GM18907 (cell line): ENCODE measurements at regions not wholly inside any gene's neighbourhood (a gene's known extent, or its start where the extent isn't known, plus 50 kb on each side); places are given as distances from the start of the nearest gene placed in this dataset.
A peak's percentile ranks its signal among the peaks of the same experiment; 100 is the strongest.
"Not testable (repeated sequence)": the region's sequence is repeated elsewhere in the genome, so short reads cannot be mapped to it uniquely, and the experiment has no call there.

Experiments
- ATAC-seq: cut with Tn5 transposase; IDR thresholded peaks from one replicate; pipeline ENCODE4 v1.9.1; 2021; ENCODE audit warnings: mild to moderate bottlenecking, moderate library complexity; ENCODE audit not compliant: unreplicated experiment

DNA sequence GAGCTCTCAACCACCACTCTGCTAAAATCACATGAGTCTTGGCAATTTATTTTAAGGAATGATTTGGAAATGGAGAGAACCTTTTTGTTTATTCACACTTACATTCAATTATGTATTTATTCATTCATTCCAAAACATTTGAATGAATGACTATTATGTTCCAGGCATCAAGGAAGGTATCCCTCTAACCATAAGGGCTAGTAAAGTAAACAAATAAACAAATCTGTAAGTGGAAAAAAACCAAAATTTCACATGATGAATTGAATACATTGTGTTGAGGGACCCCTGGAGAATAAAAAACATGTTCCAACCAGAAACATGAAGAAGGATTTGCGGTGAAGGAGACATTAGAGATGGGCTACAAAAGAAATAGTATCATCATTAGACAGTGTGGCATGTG is 677.8 kb downstream of the TOX3 start:
- ATAC-seq: no peak

DNA sequence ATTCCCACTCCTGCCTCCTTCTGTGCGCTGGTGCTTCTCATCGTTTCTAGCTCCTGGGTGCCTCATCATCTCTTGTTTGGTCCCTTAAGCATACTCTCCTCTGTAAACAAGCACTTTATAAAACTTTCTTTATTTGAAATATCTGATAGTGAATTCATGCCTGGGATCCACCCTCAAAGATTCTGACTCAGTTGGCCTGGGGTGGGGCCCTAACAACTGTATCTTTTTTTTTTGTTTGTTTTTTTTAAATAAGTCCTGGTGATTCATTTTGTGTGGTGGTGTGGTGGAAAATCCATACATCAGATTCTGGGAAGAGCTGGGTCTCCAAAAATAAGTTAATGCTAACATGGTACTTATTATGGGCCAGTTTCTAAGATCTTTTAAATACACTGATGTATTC is 678.3 kb downstream of the TOX3 start:
- no peak for ATAC-seq

DNA sequence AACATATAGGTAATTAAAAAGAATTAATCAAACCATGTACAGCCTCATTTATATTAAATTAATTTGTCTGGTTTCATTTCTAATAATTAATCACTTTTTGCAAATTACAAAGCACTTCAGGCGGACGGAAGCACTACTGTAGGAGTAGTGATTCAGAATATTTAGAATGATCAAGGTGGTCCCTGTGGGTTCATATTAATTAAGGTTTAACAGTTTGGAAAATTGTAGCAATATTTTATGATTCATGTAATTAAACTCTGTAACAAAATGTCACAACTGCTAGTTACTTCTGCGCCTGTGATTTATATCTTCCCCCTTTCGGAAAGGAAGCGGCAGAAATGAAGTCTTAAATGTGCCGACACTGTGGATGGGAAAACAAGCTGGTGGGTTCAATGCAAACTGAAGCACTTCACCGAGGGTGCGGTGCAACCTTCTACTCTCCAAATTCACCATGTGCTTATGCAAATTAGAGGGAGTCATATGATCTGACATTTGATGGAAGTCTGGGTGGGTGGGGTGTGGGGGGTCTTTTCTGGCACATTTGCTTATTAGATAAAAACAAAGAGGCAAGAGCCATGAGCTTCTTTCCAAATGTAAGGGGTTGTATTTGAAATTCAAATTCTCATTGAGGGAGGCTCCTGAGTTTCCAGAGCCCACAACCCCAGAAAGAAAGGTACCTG is 679.4 kb downstream of the TOX3 start:
- no peak for ATAC-seq

DNA sequence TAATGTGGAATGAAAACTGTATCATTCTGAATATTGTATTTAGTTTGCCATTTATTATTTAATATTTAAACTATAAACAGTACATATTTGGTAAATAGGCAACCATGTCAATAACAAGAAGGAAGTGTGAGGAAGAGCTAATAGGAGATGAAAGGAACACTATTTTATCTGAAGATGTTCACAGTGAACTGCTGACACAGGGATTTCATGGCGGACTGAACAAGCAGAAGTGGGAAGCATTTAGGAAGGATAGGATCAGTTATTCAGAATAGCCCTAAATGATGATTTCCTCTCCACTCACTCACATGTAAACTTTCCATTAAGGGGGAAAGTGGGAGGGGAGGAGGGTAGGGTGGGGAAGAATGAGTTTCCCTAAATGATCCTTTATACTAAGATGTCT is 682.4 kb downstream of the TOX3 start:
- no peak for ATAC-seq

DNA sequence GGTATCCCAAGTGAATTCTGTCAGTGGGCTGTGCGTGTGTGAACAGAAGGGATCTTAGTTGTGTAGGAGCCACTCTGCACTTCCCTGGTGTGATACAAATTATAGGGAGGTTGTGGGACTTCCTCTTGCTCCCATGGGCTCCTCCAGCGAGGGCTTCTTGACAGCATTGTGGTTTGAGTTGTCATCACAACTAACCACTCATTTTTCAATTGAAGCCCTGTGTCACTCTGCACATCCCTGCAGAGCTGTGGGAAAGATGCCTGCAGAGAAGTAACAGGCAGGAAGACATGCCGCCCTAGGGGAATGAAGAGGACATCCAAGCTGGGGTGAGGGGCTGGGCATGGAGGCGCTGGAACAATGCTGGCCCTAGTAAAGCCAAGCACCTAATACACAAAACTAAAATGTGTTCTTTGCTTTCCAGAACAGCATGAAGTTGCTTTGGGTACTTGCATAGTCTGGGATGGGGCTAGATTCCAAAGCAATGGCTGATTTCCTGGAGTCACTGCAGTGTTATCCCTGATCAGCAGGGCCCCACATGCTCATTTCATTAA is 692.5 kb downstream of the TOX3 start:
- ATAC-seq: no peak

DNA sequence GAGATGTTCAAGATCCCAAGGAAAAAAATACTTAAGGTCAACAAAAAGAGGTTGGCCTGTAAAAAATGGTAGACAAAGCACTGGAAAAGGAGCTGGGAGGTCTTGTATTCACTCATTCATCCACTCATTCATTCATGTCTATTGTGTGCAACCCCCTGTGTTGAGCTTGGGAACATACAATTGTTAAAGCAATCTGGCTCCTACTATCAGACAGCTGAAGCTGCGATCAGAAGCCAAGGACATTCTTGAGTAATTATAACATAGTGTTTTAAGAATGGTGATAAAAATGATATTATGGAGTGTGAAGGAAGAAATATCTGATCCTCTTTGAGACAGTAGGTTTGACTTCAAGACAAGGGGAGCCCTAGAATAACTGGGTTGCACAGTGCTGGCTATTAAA is 693.4 kb downstream of the TOX3 start:
- no peak for ATAC-seq

DNA sequence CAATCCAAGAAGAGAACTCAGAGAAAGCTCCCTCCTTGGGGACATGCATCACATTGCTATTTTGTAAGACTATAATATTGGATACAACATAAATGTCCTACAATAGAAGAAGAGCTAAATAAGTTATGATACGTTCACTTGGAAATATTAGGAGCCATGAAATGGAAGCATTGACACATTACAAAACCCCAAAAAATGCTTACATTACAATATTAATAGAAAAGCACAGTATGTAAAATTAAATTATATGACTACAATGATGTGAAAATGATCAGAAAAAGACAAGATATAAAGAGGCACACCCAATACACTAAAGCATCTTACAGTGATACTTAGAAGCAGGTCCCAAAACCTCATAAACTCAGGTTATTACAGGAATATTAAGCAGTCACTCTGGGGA is 694.1 kb downstream of the TOX3 start:
- no peak for ATAC-seq

DNA sequence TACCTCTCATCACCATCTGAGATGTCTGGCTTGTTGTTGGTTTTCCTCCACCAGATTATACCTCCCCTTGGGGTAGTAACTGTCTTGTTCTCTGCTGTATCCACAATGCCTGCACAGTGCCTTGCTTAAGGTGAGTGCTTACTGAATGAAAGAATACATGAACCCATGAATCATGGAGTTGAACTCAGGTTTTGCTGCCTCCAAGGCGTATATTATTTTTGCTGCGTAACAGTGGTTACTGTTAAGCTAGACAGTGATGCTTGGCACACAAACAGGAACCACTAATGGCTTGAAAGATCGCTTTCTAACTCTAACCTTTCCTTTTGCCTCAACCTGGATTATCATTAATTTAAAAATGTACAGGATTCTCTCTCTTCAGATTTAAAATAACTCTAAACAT is 695.8 kb downstream of the TOX3 start:
- no peak for ATAC-seq

DNA sequence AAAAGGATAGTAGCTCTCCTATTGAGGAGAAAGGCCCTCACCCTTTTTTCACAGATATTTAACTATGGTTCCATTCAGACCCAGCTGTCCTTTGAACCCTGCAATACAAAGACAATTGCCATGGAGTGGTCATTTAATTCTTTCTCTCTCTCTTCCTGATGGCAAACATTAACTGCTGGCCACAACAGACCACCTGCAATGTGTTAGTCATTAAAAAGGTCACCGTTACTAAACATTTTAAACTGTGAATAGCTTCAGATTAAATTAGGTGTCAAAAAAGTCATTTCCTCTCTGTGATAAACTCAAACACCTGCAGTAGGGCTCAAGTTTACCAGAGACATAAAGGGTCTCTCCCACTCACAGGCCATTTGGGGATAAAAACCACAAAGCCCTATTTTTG is 697.2 kb downstream of the TOX3 start:
- no peak for ATAC-seq

DNA sequence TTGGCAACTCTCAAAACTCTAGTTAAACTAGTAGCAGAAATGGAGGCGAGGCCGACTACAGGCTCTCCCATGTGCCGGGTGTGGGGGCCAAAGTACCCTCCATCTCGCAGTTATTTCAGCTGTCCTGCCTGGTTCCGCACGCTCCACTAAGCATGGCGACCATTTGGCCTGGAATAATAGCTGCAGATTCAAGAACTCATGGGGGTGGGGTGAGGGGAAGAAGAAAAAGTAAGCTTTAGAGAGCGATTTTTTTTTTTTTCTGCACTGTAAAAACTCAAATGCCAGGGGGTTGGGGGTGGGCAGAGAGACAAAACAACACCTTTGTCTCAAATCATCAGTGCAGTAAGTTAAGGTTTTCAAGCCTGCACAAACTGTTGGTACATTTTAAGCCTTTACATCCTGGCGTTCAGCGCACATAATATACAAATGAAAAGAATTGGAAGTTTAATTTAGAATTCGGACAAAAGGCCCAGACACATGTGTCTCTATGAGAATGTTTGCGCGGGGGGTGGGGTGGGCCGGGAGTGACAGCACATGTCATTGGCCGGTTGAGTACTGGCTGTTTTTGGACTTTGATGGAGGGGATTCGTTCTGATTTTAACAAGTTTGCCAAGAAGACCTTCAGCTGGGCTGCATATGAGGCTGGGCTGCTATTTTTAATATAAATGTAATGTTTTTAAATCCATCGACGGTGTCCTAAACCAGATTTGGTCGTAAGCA is 694.7 kb upstream of the SALL1 start:
- ATAC-seq: no peak

DNA sequence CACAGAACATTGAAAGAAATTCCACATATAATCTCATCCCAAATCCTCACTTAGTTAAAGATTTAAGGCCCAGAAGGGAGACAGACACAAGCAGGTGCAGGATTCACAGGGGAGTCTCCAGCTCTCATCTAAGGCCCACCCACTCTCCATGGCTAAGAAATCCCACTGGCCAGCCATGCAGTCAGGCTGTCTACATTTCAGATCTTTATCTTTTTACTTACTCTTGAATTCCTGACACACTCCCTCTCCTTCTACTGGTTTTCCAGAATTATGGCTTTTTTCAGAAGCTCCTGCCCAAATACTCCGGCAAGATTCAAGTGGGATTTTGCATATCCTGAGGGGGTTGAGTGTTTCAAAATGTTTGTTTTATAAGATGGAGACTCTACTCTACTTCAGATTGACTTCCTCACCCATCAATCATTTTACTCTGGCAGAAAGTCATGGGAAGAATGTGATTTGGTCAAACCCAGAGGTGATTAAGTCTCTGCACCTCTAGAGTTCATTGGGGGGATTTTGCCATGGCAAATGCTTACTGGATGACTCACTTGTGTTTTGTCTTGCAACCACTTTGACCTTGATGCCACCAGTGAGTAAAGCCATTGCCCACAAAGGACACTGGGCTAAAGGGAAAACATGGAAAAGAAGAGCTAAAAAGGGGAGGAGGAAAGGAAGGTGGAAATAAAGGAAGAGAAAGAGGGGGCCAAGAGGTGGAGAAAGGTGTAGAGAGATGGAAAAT is 688.8 kb upstream of the SALL1 start:
- ATAC-seq: no peak

DNA sequence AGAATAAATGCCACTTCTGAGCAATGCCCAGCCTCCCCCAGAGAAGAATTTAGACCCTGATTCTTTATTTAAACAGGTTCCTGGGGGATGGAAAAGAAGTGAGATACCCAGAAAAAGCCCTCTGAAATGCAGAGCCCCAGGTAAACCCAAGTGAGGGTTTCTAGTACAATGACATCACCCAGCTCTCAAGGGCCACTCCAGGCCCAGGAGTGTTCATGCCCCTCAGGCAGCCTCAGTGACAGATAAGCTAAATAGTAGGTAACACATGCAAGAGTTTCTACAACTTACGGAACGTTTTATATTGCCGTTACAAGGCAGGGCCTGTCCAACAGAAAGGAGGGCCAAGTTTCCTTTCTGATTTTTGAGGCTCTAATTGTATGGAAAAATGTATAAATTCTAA is 683.7 kb upstream of the SALL1 start:
- no peak for ATAC-seq

DNA sequence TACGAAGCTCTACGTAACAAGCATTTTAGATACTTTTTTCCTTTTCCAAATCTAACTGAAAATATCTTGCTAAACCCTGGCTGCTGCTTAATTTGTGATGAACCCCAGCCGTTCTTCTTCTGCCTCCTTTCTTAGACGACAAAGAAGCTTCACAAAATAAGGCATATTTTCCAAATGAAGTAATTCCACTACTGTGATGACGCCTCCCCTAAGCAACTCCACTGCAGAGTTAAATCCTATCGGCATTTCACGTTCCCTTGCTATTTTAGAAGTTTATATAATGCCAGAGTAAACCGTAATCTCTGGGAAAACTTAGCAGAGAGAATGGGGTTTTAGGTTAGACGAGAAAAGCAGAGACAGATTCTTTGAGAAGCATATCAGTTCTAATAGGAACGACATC is 683.1 kb upstream of the SALL1 start:
- ATAC-seq: no peak

DNA sequence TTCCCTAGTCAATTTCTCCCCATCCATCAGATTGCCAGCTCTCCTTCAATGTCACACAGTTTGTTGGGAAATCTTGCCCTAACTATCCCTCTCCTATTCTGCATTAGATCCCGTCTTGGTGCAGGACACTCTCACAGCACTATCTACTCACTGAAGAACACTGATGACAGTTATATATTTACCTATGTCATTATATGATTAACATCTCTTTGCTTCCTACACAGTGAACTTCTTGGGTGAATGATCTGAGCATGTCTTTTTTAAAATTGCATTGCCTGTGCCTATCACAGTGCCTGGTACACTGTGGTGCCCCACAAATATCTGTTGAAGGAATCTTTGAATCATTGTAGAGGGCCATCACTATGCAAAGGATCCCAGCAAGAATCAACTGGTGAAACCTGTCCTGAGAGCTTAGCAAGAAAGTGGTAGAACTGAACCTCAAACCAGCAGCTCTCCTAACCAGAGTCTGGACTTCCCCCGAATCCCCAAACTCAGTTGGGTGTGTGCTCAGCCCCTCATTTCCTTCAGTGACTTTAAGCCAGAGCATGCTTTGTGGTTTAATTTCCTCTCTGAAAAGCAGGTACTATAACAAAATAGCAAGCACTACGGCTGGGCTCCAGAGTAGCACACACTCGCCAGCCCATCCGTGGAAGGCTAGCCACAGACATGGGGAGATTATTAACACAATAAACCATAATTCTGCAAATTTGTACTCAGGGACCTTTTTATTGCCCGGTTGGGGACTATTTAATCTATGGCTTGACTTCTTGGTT is 680.7 kb upstream of the SALL1 start:
- ATAC-seq: peak; percentile 87

DNA sequence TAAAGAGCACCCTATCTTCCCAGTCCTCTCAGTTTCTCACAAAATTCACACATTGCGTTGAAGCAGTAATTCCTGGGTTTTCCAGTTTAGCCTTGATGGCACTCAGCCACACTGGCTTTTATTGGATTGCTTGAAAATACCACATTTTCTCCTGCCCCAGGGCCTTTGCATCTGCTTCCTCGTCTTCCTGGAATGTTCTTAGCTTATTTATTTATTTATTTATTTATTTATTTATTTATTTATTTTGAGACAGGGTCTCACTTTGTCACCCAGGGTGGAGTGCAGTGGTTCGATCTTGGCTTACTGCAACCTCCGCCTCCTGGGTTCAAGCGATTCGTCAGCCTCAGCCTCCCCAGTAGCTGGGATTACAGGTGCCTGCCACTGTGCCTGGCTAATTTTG is 680.0 kb upstream of the SALL1 start:
- not testable (repeated sequence) for ATAC-seq

DNA sequence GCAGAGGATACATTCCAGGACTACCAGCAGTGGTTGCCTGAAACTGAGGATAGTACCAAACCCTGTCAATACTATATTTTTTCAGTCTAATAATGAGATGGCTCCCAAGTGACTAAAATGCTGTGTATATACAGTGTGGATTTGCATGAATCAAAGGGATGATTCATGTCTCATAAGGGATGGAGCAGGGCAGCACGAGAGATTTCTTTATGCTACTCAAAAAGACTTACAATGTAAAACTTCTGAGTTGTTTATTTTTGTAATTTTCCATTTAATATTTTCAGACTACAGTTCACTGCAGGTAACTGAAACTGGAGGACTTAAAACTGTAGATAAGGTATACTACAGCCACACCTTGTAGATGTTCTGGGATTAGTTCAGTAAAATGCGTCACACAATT is 674.7 kb upstream of the SALL1 start:
- no peak for ATAC-seq

DNA sequence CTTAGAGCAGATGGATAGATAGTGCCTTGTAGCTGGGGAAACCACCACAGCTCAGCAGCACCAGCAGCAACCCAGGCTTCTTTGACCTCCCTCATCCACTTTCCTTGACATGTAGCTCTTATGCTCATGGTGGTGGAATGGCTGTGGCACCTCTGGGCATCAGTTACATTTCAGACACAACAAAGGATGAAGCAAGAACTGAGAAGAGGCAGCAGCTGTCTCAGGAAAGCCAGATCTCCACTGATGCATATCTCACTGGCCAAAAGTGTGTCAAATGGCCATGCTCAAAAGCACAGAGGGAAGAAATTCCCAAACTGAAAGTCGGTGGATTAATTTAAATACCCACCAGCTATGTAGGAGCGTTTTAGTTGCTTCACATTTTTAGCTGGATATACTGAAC is 671.4 kb upstream of the SALL1 start:
- no peak for ATAC-seq

DNA sequence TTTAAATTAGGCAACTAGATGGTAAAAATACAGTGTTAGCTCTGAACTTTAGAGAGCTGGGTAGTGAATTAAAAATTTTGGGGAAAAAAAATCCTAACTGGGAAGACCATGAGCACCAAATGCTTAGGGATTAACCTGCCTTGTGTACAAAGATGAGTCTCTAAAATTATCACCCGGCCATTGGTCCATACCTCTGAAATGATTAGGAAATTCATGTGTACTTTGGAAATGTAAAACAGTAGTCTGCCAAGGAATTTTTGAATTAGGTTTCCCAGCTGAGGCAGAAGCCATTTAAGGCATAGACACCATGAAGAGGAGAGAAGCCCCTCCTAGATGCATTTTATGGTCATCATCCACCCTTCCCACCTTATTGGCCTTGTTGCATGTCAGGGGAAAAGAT is 670.5 kb upstream of the SALL1 start:
- no peak for ATAC-seq

DNA sequence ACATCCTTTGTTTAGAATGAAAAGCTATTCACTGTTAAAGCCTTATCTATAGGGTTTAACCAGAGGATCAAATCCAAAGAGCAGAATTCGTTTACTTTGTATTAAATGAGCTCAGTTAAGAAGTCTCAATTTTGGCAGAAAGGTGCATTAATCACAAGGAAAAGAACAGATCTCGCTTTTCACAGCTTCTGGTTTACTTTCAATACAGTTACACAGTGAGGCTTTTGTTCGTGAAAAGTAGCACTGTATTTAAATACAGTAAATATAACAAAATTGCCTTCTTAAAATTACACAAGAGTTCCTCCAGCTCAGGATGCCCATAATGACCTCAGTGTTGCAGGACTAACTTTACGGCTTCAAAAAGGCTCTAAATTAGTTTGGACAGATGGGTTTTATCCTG is 669.1 kb upstream of the SALL1 start:
- ATAC-seq: no peak

DNA sequence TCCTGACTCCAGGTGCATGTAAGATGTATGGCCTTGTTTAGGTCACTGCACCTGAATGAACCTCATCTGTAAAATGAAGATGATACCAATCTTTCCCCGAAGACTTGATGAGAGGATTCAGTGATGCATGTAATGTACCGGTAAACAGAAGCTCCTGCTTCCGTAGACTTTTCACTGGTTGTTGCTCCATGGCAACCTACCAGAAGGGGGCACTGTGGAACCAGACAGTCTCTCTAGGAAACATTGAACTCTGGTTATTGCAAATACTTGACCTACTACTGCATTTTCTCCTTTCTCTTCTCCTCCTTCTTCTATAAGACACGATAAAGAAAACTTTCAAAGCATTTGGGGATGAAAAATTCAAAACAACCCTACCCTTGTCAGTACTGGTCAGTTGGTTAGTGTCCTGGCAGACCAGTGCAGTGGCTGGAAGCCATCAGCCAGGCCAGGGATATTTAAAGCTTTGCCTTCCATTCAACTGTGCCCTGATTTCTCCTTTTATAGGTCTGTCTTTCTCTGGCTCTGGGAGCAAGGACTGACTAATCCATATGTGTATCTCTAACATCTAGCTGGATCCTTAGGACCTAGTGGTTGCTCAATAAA is 667.4 kb upstream of the SALL1 start:
- peak; percentile 61 for ATAC-seq

DNA sequence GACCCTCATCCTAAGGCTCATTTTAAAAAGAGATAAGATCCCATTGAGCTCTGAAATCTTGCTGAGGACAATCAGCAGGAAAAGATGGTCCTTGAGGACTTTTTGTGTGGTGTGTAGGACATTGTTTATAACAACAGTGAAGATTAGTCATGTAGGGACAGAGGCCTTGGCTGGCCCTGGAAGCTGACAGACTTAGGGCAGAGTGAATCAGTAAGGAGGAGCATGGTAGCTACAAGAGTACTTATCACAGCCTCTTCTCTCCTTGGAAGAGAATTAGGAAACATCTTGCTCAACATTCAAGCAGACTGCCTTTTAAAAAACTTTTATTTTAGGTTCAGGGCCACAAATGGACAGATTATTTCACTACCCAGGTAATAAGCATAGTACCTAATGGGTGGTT is 665.9 kb upstream of the SALL1 start:
- ATAC-seq: no peak
